HL-60 (cell line): ENCODE measurements at regions not wholly inside any gene's neighbourhood (a gene's known extent, or its start where the extent isn't known, plus 50 kb on each side); places are given as distances from the start of the nearest gene placed in this dataset.

Experiments
- CTCF ChIP-seq: IDR thresholded peaks from one replicate; pipeline ENCODE4 v1.5.1; 2011; ENCODE audit warnings: low read length, control low read depth, inconsistent platforms; ENCODE audit not compliant: insufficient read depth
- POLR2AphosphoS5 ChIP-seq: IDR thresholded peaks from 2 replicates; pipeline ENCODE4 v1.6.1; 2012; ENCODE audit warnings: low read depth
- REST ChIP-seq: IDR thresholded peaks from 2 replicates; pipeline ENCODE4 v1.6.1; 2012; ENCODE audit warnings: low read depth; ENCODE audit not compliant: insufficient replicate concordance

- TF ChIP-seq CTCF: no peak
- no peak for TF ChIP-seq POLR2AphosphoS5
- no peak for TF ChIP-seq REST
Observed at GRCh38 chr7:125246706-125247105, 317.1 kb upstream of the POT1 start.
